ENCODE measurements at regions not wholly inside any gene's neighbourhood (a gene's known extent, or its start where the extent isn't known, plus 50 kb on each side); places are given as distances from the start of the nearest gene placed in this dataset.

- TF ChIP-seq MAX (IDR thresholded peaks at IDR 0.05): no peak
- TF ChIP-seq NFIC (IDR thresholded peaks at IDR 0.05): no peak
- no peak for TF ChIP-seq CREB1 (IDR thresholded peaks at IDR 0.05; ENCODE audit: low read depth)
- no peak for TF ChIP-seq EGR1 (IDR thresholded peaks at IDR 0.05)
- TF ChIP-seq TEAD4 (IDR thresholded peaks at IDR 0.05): no peak
- no peak for TF ChIP-seq ZBTB7A (IDR thresholded peaks at IDR 0.05; ENCODE audit: low read depth)
- TF ChIP-seq, protein P1, sequence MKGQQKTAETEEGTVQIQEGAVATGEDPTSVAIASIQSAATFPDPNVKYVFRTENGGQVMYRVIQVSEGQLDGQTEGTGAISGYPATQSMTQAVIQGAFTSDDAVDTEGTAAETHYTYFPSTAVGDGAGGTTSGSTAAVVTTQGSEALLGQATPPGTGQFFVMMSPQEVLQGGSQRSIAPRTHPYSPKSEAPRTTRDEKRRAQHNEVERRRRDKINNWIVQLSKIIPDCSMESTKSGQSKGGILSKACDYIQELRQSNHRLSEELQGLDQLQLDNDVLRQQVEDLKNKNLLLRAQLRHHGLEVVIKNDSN (IDR thresholded peaks at IDR 0.05): no peak
- TF ChIP-seq YY1 (IDR thresholded peaks at IDR 0.05; ENCODE audit: low read depth): no peak
- no peak for TF ChIP-seq RAD21 (IDR thresholded peaks at IDR 0.05; ENCODE audit: low read depth)
- TF ChIP-seq CEBPB (IDR thresholded peaks at IDR 0.05): no peak
- no peak for TF ChIP-seq TAF1 (IDR thresholded peaks at IDR 0.05; ENCODE audit: low read depth)
- no peak for TF ChIP-seq EP300 (IDR thresholded peaks at IDR 0.05; ENCODE audit: borderline replicate concordance)
- TF ChIP-seq TCF12 (IDR thresholded peaks at IDR 0.05; ENCODE audit: low read depth): no peak
- TF ChIP-seq FOXM1 (IDR thresholded peaks at IDR 0.05; ENCODE audit: borderline replicate concordance, low read depth): no peak
- TF ChIP-seq, protein P2, sequence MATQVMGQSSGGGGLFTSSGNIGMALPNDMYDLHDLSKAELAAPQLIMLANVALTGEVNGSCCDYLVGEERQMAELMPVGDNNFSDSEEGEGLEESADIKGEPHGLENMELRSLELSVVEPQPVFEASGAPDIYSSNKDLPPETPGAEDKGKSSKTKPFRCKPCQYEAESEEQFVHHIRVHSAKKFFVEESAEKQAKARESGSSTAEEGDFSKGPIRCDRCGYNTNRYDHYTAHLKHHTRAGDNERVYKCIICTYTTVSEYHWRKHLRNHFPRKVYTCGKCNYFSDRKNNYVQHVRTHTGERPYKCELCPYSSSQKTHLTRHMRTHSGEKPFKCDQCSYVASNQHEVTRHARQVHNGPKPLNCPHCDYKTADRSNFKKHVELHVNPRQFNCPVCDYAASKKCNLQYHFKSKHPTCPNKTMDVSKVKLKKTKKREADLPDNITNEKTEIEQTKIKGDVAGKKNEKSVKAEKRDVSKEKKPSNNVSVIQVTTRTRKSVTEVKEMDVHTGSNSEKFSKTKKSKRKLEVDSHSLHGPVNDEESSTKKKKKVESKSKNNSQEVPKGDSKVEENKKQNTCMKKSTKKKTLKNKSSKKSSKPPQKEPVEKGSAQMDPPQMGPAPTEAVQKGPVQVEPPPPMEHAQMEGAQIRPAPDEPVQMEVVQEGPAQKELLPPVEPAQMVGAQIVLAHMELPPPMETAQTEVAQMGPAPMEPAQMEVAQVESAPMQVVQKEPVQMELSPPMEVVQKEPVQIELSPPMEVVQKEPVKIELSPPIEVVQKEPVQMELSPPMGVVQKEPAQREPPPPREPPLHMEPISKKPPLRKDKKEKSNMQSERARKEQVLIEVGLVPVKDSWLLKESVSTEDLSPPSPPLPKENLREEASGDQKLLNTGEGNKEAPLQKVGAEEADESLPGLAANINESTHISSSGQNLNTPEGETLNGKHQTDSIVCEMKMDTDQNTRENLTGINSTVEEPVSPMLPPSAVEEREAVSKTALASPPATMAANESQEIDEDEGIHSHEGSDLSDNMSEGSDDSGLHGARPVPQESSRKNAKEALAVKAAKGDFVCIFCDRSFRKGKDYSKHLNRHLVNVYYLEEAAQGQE (IDR thresholded peaks at IDR 0.05; ENCODE audit: low read depth): no peak
Measured at GRCh38 chr2:150919901-150920300, 341.8 kb downstream of the RBM43 start.

DNA sequence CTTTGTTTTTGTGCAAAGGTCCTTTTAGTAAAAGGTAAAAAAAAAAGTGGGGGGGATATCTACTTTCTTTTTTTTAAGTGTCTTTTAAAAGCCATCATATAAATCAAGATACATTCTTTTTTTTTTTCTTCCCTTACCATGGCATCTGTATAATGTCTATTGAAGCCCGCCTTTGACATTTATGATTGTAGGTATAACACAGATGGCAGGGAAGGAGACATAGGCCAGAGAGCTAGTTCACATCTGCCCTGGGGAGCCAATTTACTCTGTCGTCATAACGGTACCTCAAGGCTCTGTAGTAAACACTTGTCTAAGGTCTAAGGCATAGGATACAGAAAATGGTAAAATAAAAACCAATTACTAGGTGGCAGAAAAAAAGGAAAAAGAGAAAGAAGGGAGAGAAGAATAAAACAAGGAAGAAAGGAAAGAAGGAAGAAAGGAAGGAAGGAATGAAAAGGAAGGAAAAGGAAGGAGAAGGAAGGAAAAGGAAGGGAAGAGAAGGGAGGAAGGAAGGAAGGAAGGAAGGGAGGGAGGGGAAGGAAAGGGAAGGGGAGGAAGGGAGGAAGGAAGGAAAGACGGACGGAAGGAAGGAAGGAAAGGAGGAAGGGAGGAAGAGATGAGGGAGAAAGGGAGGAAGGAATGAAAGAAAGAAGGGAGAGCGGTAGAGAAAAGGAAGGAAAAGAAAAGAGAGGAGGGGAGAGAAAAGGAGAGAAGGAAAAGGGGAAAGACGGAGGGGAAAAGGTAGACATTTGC lies 343.5 kb downstream of the RBM43 start:
- TF ChIP-seq, protein P1 (IDR thresholded peaks at IDR 0.05): no peak
- no peak for TF ChIP-seq EGR1 (IDR thresholded peaks at IDR 0.05)
- TF ChIP-seq YY1 (IDR thresholded peaks at IDR 0.05; ENCODE audit: low read depth): no peak
- no peak for TF ChIP-seq TCF12 (IDR thresholded peaks at IDR 0.05; ENCODE audit: low read depth)
- TF ChIP-seq, protein P2 (IDR thresholded peaks at IDR 0.05; ENCODE audit: low read depth): no peak
- TF ChIP-seq TAF1 (IDR thresholded peaks at IDR 0.05; ENCODE audit: low read depth): no peak
- no peak for TF ChIP-seq EP300 (IDR thresholded peaks at IDR 0.05; ENCODE audit: borderline replicate concordance)

DNA sequence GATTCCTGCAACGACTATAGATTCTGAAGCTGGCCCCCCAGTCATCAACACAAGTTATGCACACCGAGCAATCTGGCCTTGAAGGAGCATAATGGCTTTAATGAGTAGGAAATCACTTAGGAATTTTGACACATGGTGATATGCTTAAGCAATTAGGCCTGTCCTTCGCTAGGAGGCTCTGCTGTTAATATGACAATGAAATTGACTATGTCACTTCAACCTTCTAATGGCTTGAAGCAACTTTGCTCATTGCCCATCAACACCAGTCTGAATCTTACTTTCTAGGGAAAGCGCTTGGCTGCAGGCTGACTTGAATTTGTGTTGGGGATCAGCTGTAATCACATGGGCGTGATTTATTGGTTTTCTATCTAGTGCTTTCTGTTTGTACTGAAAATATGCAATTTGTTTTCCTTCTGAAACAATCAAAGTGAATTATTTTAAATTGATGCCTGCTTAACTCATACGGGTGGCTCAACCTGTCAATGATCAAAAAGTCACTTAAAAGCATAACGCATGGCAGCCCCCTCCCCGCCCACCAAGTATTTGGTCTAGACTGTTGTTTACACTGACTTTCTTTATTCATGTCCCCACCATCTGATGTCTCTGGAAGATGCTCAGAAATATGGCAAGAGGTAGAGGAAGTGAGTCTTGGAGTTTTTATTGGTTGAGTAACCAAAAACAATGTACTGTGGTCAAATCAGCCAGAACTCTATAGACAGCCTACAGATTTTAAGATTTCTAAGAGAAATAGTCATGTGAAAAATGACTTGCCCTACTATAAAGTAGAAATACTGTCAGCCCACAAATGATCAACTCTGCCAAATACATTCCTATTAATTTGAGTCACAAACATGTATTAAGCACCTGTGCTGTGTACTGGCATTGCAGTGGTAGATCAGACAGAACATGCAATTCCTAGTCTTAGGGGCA lies 344.9 kb downstream of the RBM43 start:
- no peak for TF ChIP-seq CREB1 (IDR thresholded peaks at IDR 0.05; ENCODE audit: low read depth)
- TF ChIP-seq EP300 (IDR thresholded peaks at IDR 0.05; ENCODE audit: borderline replicate concordance): peak; percentile 75; the same call in 1 of the 2 replicates
- no peak for TF ChIP-seq TEAD4 (IDR thresholded peaks at IDR 0.05)
- TF ChIP-seq, protein P2 (IDR thresholded peaks at IDR 0.05; ENCODE audit: low read depth): no peak
- TF ChIP-seq YY1 (IDR thresholded peaks at IDR 0.05; ENCODE audit: low read depth): no peak
- TF ChIP-seq, protein P1 (IDR thresholded peaks at IDR 0.05): no peak
- TF ChIP-seq CEBPB (IDR thresholded peaks at IDR 0.05): no peak
- peak; percentile 18; the same call in 1 of the 2 replicates for TF ChIP-seq MAX (IDR thresholded peaks at IDR 0.05)
- TF ChIP-seq RAD21 (IDR thresholded peaks at IDR 0.05; ENCODE audit: low read depth): no peak
- TF ChIP-seq ZBTB7A (IDR thresholded peaks at IDR 0.05; ENCODE audit: low read depth): no peak
- TF ChIP-seq TCF12 (IDR thresholded peaks at IDR 0.05; ENCODE audit: low read depth): peak; percentile 79
- TF ChIP-seq FOXM1 (IDR thresholded peaks at IDR 0.05; ENCODE audit: borderline replicate concordance, low read depth): no peak
- no peak for TF ChIP-seq TAF1 (IDR thresholded peaks at IDR 0.05; ENCODE audit: low read depth)
- TF ChIP-seq EGR1 (IDR thresholded peaks at IDR 0.05): no peak
- TF ChIP-seq NFIC (IDR thresholded peaks at IDR 0.05): peak; percentile 70
